Fibroblast of mammary gland (primary cell): ENCODE measurements at regions not wholly inside any gene's neighbourhood (a gene's known extent, or its start where the extent isn't known, plus 50 kb on each side); places are given as distances from the start of the nearest gene placed in this dataset.

Experiments used
- DNase-seq: peaks from one replicate; pipeline ENCODE4 v3.0.0-alpha.2; 2010; ENCODE audit warnings: low read depth
- H3K4me3 ChIP-seq: 2 replicates; pipeline ENCODE4 v1.5.1; 2011; ENCODE audit warnings: low read depth, mild to moderate bottlenecking, low read length, moderate library complexity; ENCODE audit not compliant: control insufficient read depth
- CTCF ChIP-seq: conservative IDR thresholded peaks from 2 replicates; pipeline ENCODE4 v1.5.1; 2011; ENCODE audit warnings: low read depth, low read length, inconsistent platforms; ENCODE audit not compliant: control insufficient read depth, insufficient read depth

DNA sequence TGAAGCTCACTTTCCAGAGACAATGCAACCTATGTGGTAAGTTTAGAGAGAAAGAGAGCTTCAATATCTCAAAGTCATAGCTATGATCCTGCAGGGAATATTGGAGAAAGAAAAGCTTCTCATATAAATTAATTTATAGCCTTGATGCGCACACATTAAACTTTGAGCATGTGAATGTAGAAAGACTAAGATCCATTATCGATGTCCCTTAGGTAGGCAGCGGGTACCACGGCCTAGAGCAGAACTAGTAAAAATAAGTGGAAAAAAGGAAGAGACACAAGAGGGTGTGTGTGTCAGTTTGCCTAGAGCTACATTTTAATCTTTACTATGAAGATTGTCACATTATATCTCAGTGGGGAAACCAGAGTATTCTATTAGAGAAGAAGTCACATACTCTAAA, 685.6 kb downstream of the AMY1C start:
- no peak overlapping the region for H3K4me3 ChIP-seq
- DNase-seq = no peak
- TF ChIP-seq CTCF = no peak

GRCh38 chr1:104440011-104440410, 690.3 kb downstream of the AMY1C start:
- DNase-seq = no peak
- no peak for TF ChIP-seq CTCF
- no peak overlapping the region for H3K4me3 ChIP-seq

DNA sequence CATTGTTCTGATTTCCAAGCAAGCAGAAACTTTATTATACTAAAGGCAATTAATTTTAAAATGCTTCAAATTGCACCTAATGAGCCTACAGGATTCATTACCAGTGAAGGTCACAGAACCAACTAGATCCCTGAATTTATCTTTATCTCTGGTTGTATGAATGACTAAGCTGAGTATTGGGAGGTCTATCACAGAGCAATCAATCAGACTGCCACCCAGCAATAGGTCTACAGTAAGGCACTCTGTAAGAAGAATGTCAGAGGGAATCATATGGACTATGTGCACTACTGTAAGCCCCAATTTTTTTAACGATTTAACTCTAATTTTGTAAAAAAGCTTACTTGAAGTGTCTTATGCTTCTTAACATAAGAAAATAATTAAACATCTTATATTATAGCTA, 707.0 kb downstream of the AMY1C start:
- H3K4me3 ChIP-seq = no peak overlapping the region
- TF ChIP-seq CTCF = no peak
- DNase-seq = no peak

DNA sequence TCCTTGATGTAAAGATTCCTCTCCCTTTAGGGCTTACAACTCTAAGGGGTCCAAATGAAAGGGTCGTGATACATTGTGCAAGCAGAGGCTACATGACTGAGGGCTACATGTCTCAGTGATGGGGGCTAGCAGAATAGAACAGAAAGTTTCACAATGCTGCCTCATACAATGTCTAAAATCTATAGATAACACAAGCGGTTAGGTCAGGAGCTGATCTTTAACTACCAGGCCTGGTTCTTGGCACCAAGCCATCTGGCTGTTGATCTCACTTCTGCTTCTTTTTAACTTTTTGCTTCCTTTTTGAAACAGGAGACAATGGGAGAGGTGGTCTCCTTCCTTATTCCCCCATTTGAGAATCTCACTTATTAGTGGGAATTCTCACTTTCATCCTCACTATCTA, 710.2 kb downstream of the AMY1C start:
- no peak overlapping the region for H3K4me3 ChIP-seq
- no peak for DNase-seq
- no peak for TF ChIP-seq CTCF

DNA sequence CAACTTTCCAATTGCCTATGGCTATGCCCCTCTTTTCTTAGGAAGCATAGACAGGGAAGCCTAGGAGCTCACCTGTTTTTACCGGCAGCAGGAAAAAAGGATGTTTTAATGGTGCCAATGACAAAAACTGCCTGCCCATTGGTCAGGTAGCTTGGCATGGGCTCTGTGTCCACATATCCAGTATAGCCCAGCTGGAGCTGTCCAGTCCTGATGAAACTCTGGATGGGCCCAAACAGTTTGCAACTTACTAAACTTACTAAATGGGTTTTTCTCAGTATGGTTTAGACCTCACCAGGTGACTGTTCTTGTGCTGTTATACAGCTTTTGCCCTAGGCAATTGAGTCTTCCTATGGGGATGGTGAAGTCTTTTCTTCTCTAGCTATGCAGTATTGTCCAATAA, 711.2 kb downstream of the AMY1C start:
- no peak overlapping the region for H3K4me3 ChIP-seq
- no peak for DNase-seq
- no peak for TF ChIP-seq CTCF

DNA sequence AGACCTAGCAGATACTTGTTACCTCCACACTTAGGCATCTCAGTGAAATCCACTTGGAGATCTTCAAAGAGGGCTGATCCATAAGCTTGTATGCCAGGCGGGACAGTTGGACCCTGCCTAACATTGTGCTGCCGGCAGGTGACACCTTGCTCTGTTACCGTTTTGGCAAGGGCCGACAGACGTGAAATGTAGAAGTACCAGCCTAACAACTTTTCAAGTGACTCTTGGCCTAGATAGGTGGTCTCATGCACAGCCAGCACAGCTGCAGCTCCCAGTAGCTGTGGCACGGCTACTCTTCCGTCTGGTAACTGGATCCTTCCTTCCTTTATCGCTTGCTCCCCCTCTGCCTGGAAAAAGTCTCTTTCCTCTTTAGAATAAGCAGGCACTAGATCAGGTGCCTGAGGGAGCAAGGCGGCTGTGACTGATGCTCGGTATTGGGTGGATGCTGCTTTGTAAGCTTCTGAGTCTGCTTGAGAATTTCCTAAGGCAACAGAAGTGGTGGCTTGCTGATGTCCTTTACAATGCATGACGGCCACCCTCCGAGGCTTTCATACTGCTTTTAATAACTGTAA, 713.5 kb downstream of the AMY1C start:
- no peak overlapping the region for H3K4me3 ChIP-seq
- no peak for TF ChIP-seq CTCF
- no peak for DNase-seq

- DNase-seq = no peak
- no peak overlapping the region for H3K4me3 ChIP-seq
- no peak for TF ChIP-seq CTCF
Observed at GRCh38 chr1:104466068-104466467, 716.4 kb downstream of the AMY1C start.
